Gastroesophageal sphincter (tissue), 4 donors: ENCODE measurements at regions not wholly inside any gene's neighbourhood (a gene's known extent, or its start where the extent isn't known, plus 50 kb on each side); places are given as distances from the start of the nearest gene placed in this dataset.

ENCODE experiments used
- ATAC-seq: fragments of 150-250 bp; one replicate; pipeline ENCODE4 v1.9.1; 2016; ENCODE audit warnings: mild to moderate bottlenecking, moderate library complexity
- H3K27ac ChIP-seq, 4 donors: fragments of 200-600 bp; sonication (generic) in 3 of 4; 1 replicate in 3 of 4; 2 replicates in 1 of 4; pipeline ENCODE4 v1.5.1; 2016 to 2019
- H3K27me3 ChIP-seq: fragments of 200-600 bp; sonication (generic); one replicate; pipeline ENCODE4 v1.5.1; 2019
- H3K36me3 ChIP-seq, 2 donors: fragments of 200-600 bp; sonication (generic); one replicate each; pipeline ENCODE4 v1.5.1; 2019; ENCODE audit warnings: control low read depth in 1 of 2
- H3K4me1 ChIP-seq, 3 donors: fragments of 200-600 bp; sonication (generic); 1 replicate in 2 of 3; 2 replicates in 1 of 3; pipeline ENCODE4 v1.5.1; 2016 to 2019; ENCODE audit warnings: control low read depth in 2 of 3
- H3K4me3 ChIP-seq, 2 donors: fragments of 200-600 bp; sonication (generic); one replicate each; pipeline ENCODE4 v1.5.1; 2019; ENCODE audit warnings: mild to moderate bottlenecking in 1 of 2, moderate library complexity in 1 of 2
- H3K9me3 ChIP-seq, 3 donors: fragments of 200-600 bp; sonication (generic); one replicate each; pipeline ENCODE4 v1.5.1; 2017 to 2019; ENCODE audit warnings: control low read depth in 2 of 3
- EP300 ChIP-seq: sonication (generic); formaldehyde crosslinking; IDR thresholded peaks from one replicate; pipeline ENCODE4 v1.6.1; 2017; ENCODE audit warnings: antibody characterized with exemption, mild to moderate bottlenecking
- POLR2A ChIP-seq, 2 donors: fragments of 450-650 bp; IDR thresholded peaks; one replicate each; pipeline ENCODE4 v1.6.1; 2017; ENCODE audit warnings: antibody characterized with exemption in 2 of 2, mild to moderate bottlenecking in 2 of 2, moderate library complexity in 1 of 2
- POLR2AphosphoS5 ChIP-seq: sonication (generic); formaldehyde crosslinking; IDR thresholded peaks from one replicate; pipeline ENCODE4 v1.6.1; 2017; ENCODE audit warnings: antibody characterized with exemption
- WGBS, 2 donors: methylation state at CpG; one replicate each; pipeline ENCODE4 v1.1.5; 2018; ENCODE audit warnings: low coverage in 1 of 2; 5-methylcytosine and 5-hydroxymethylcytosine counted together
- TF ChIP-seq, protein P1 (sequence below), 4 experiments: fragments of 200-600 bp in 2 of 4; fragments of 450-650 bp in 2 of 4; sonication (generic) in 1 of 4; IDR thresholded peaks; one replicate each; pipeline ENCODE4 v1.5.1; 2017 to 2019; ENCODE audit warnings: antibody characterized with exemption in 4 of 4, mild to moderate bottlenecking in 2 of 4, moderate library complexity in 2 of 4

GRCh38 chr5:2553611-2554010 is 197.9 kb downstream of the IRX2 start:
- peaks cover 13% of the 10 kb centered on the region for H3K27me3 ChIP-seq
- no peak for TF ChIP-seq POLR2AphosphoS5
- no peak for TF ChIP-seq POLR2A (IDR thresholded peaks at IDR 0.05)
- TF ChIP-seq, protein P1, sequence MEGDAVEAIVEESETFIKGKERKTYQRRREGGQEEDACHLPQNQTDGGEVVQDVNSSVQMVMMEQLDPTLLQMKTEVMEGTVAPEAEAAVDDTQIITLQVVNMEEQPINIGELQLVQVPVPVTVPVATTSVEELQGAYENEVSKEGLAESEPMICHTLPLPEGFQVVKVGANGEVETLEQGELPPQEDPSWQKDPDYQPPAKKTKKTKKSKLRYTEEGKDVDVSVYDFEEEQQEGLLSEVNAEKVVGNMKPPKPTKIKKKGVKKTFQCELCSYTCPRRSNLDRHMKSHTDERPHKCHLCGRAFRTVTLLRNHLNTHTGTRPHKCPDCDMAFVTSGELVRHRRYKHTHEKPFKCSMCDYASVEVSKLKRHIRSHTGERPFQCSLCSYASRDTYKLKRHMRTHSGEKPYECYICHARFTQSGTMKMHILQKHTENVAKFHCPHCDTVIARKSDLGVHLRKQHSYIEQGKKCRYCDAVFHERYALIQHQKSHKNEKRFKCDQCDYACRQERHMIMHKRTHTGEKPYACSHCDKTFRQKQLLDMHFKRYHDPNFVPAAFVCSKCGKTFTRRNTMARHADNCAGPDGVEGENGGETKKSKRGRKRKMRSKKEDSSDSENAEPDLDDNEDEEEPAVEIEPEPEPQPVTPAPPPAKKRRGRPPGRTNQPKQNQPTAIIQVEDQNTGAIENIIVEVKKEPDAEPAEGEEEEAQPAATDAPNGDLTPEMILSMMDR (IDR thresholded peaks at IDR 0.05): no peak
- no peak for TF ChIP-seq EP300
- no peaks in the 10 kb centered on the region for H3K36me3 ChIP-seq
- no peak overlapping the region for H3K4me3 ChIP-seq
- peaks cover 0 to 23% (median 0%) of the 10 kb centered on the region in 3 donors for H3K9me3 ChIP-seq
- H3K4me1 ChIP-seq: peaks cover 0 to 5% (median 0%) of the 10 kb centered on the region in 3 donors
- no peak overlapping the region for H3K27ac ChIP-seq
- 57 to 73% methylated on average over 2 of the region's 2 CpGs for WGBS, 2 donors
- no peak for ATAC-seq

DNA sequence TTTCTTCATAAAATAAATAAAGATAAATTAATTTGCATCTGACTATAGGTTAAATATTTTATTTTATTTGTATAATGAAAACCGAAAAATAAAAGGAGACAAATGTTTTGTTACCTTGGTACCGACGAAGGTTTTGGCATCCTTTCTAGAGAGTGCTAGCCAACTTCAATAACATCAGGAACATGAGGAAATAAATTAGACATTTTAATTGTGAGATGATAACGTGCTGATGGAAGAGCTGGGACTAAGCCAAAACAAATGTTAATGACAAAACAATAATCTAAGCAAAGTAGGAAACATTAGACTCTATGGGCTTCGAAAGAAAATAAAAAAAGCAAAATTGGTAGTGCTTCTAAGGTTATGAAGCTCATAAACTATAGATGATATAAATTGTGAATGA is 201.0 kb downstream of the IRX2 start:
- TF ChIP-seq POLR2A (IDR thresholded peaks at IDR 0.05) (no peak), POLR2AphosphoS5 (no peak), EP300 (no peak)
- TF ChIP-seq, protein P1 (IDR thresholded peaks at IDR 0.05): no peak
- H3K27me3 ChIP-seq: peaks cover 2% of the 10 kb centered on the region
- WGBS, 2 donors: 8 to 25% methylated on average over 5 of the region's 5 CpGs

DNA sequence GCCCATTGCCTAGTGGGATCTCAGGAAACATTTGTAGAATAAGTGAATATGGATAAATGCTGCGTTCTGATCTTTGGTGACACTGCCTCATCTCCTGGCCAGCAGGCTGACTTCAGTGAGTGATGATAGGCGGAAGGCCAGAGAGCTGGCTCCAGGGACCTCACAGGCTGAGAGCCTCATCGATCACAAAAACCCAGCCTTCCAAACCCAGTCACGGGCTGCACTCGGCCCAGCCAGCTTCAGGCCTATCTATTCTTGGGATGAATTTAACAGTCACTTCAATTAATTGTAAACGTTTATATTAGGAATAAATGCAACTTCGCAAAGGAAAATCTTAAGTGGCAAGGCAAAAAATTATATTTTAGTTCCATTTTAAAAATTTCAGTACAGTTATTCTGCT is 201.6 kb downstream of the IRX2 start:
- no peaks in the 10 kb centered on the region for H3K36me3 ChIP-seq
- WGBS, 2 donors: 20 to 50% methylated on average over 5 to 7 of the region's 7 CpGs
- H3K9me3 ChIP-seq: peaks cover 0 to 19% (median 0%) of the 10 kb centered on the region in 3 donors
- ATAC-seq: no peak
- TF ChIP-seq EP300 (no peak), POLR2AphosphoS5 (no peak), POLR2A (IDR thresholded peaks at IDR 0.05) (no peak)
- TF ChIP-seq, protein P1 (IDR thresholded peaks at IDR 0.05): no peak
- no peak overlapping the region for H3K27ac ChIP-seq
- peaks cover 7% of the 10 kb centered on the region for H3K27me3 ChIP-seq
- H3K4me1 ChIP-seq: peaks cover 0 to 5% (median 0%) of the 10 kb centered on the region in 3 donors
- H3K4me3 ChIP-seq: no peak overlapping the region

More for the DNA sequence above, 201.0 kb downstream of the IRX2 start:
- Histone ChIP-seq H3K36me3 (no peaks in the 10 kb centered on the region), H3K4me3 (no peak overlapping the region), H3K27ac (no peak overlapping the region), H3K9me3 (peaks cover 0 to 23% (median 0%) of the 10 kb centered on the region in 3 donors), H3K4me1 (peaks cover 0 to 5% (median 0%) of the 10 kb centered on the region in 3 donors)
- no peak for ATAC-seq

GRCh38 chr5:2549354-2549753 is 202.1 kb downstream of the IRX2 start:
- Histone ChIP-seq H3K27me3 (peaks cover 7% of the 10 kb centered on the region), H3K36me3 (no peaks in the 10 kb centered on the region), H3K4me1 (peaks cover 0 to 5% (median 0%) of the 10 kb centered on the region in 3 donors), H3K4me3 (no peak overlapping the region), H3K27ac (no peak overlapping the region), H3K9me3 (peaks cover 0 to 13% (median 0%) of the 10 kb centered on the region in 3 donors)
- ATAC-seq: no peak
- WGBS, 2 donors: 100% methylated on average over 3 of the region's 10 CpGs; no CpG with 5 or more reads in 1 of the 2 donors
- TF ChIP-seq, protein P1 (IDR thresholded peaks at IDR 0.05): no peak
- TF ChIP-seq EP300 (no peak), POLR2AphosphoS5 (no peak), POLR2A (IDR thresholded peaks at IDR 0.05) (no peak)

- ATAC-seq: no peak
- H3K4me3 ChIP-seq: no peak overlapping the region
- no peaks in the 10 kb centered on the region for H3K36me3 ChIP-seq
- peaks cover 26% of the 10 kb centered on the region for H3K27me3 ChIP-seq
- H3K27ac ChIP-seq: no peak overlapping the region
- no peaks in the 10 kb centered on the region for H3K9me3 ChIP-seq
- 82 to 86% methylated on average over 4 to 14 of the region's 14 CpGs for WGBS, 2 donors
- TF ChIP-seq EP300: no peak
- TF ChIP-seq, protein P1 (IDR thresholded peaks at IDR 0.05): no peak
- H3K4me1 ChIP-seq: peaks cover 0 to 5% (median 0%) of the 10 kb centered on the region in 3 donors
These were observed 204.5 kb downstream of the IRX2 start for GRCh38 chr5:2546938-2547337.
